ENCODE measurements at regions not wholly inside any gene's neighbourhood (a gene's known extent, or its start where the extent isn't known, plus 50 kb on each side); places are given as distances from the start of the nearest gene placed in this dataset.
A peak's percentile ranks its signal among the peaks of the same experiment; 100 is the strongest.
"Not testable (repeated sequence)": the region's sequence is repeated elsewhere in the genome, so short reads cannot be mapped to it uniquely, and the experiment has no call there.

- Histone ChIP-seq H3K9ac (ENCODE audit: insufficient read length) (no peak overlapping the region), H3K36me3 (ENCODE audit: insufficient read depth, low read length) (no peaks in the 10 kb centered on the region), H3K4me3 (no peak overlapping the region), H3K9me3 (ENCODE audit: low read depth, low read length) (no peaks in the 10 kb centered on the region), H3K27ac (no peak overlapping the region)
- no peak for TF ChIP-seq EZH2 (IDR thresholded peaks at IDR 0.05)
- no peak for DNase-seq (ENCODE audit: low read depth, low spot score)
Measured at GRCh38 chr21:15624646-15625045, 105.1 kb upstream of the USP25 start.

- H3K4me3 ChIP-seq = no peak overlapping the region
- H3K27ac ChIP-seq = no peak overlapping the region
Measured at GRCh38 chr21:15625363-15625762, 104.4 kb upstream of the USP25 start.

GRCh38 chr21:15626031-15626430 is 103.8 kb upstream of the USP25 start:
- TF ChIP-seq POLR2AphosphoS5 (IDR thresholded peaks at IDR 0.05; ENCODE audit: borderline replicate concordance, low read depth, low read length) = no peak
- TF ChIP-seq FOXP2 (optimal IDR thresholded peaks at IDR 0.05; ENCODE audit: control extremely low read depth, extremely low read length, insufficient read depth) = no peak
- TF ChIP-seq EZH2 (IDR thresholded peaks at IDR 0.05) = no peak
- no peaks in the 10 kb centered on the region for H3K9me3 ChIP-seq (ENCODE audit: low read depth, low read length)
- no peak overlapping the region for H3K9ac ChIP-seq (ENCODE audit: insufficient read length)
- no peak overlapping the region for H3K4me3 ChIP-seq
- H3K36me3 ChIP-seq (ENCODE audit: insufficient read depth, low read length) = no peaks in the 10 kb centered on the region
- H3K27ac ChIP-seq = no peak overlapping the region
- DNase-seq (ENCODE audit: low read depth, low spot score) = no peak

More at GRCh38 chr21:15625363-15625762, 104.4 kb upstream of the USP25 start:
- Histone ChIP-seq H3K9ac (ENCODE audit: insufficient read length) (no peak overlapping the region), H3K36me3 (ENCODE audit: insufficient read depth, low read length) (no peaks in the 10 kb centered on the region), H3K9me3 (ENCODE audit: low read depth, low read length) (no peaks in the 10 kb centered on the region)
- TF ChIP-seq EZH2 (IDR thresholded peaks at IDR 0.05) (no peak), POLR2AphosphoS5 (IDR thresholded peaks at IDR 0.05; ENCODE audit: borderline replicate concordance, low read depth, low read length) (no peak), FOXP2 (optimal IDR thresholded peaks at IDR 0.05; ENCODE audit: control extremely low read depth, extremely low read length, insufficient read depth) (no peak)
- DNase-seq (ENCODE audit: low read depth, low spot score) = no peak

- no peak overlapping the region for H3K9ac ChIP-seq (ENCODE audit: insufficient read length)
- no peak for TF ChIP-seq FOXP2 (optimal IDR thresholded peaks at IDR 0.05; ENCODE audit: control extremely low read depth, extremely low read length, insufficient read depth)
- no peak for TF ChIP-seq POLR2AphosphoS5 (IDR thresholded peaks at IDR 0.05; ENCODE audit: borderline replicate concordance, low read depth, low read length)
- TF ChIP-seq EZH2 (IDR thresholded peaks at IDR 0.05) = no peak
- no peak for DNase-seq (ENCODE audit: low read depth, low spot score)
- H3K36me3 ChIP-seq (ENCODE audit: insufficient read depth, low read length) = no peaks in the 10 kb centered on the region
- no peak overlapping the region for H3K27ac ChIP-seq
- no peak overlapping the region for H3K4me3 ChIP-seq
- H3K9me3 ChIP-seq (ENCODE audit: low read depth, low read length) = no peaks in the 10 kb centered on the region
Measured at GRCh38 chr21:15627011-15627410, 102.8 kb upstream of the USP25 start.

- Histone ChIP-seq H3K27ac (no peak overlapping the region), H3K4me3 (no peak overlapping the region), H3K36me3 (ENCODE audit: insufficient read depth, low read length) (no peaks in the 10 kb centered on the region), H3K9ac (ENCODE audit: insufficient read length) (no peak overlapping the region), H3K9me3 (ENCODE audit: low read depth, low read length) (no peaks in the 10 kb centered on the region)
- no peak for TF ChIP-seq EZH2 (IDR thresholded peaks at IDR 0.05)
- DNase-seq (ENCODE audit: low read depth, low spot score) = no peak
Measured at GRCh38 chr21:15627823-15628222, 102.0 kb upstream of the USP25 start.

GRCh38 chr21:15631342-15631741 is 98.4 kb upstream of the USP25 start:
- peak; percentile 8 for DNase-seq (ENCODE audit: low read depth, low spot score)
- H3K9ac ChIP-seq (ENCODE audit: insufficient read length) = no peak overlapping the region
- no peak overlapping the region for H3K27ac ChIP-seq

GRCh38 chr21:15634541-15634940 is 95.2 kb upstream of the USP25 start:
- H3K9me3 ChIP-seq (ENCODE audit: low read depth, low read length); DNase-seq (ENCODE audit: low read depth, low spot score); H3K36me3 ChIP-seq (ENCODE audit: insufficient read depth, low read length); H3K4me3 ChIP-seq; H3K27ac ChIP-seq; H3K9ac ChIP-seq (ENCODE audit: insufficient read length): not testable (repeated sequence)

More at GRCh38 chr21:15631342-15631741, 98.4 kb upstream of the USP25 start:
- H3K36me3 ChIP-seq (ENCODE audit: insufficient read depth, low read length) = no peaks in the 10 kb centered on the region
- no peaks in the 10 kb centered on the region for H3K9me3 ChIP-seq (ENCODE audit: low read depth, low read length)
- H3K4me3 ChIP-seq = no peak overlapping the region
- TF ChIP-seq FOXP2 (optimal IDR thresholded peaks at IDR 0.05; ENCODE audit: control extremely low read depth, extremely low read length, insufficient read depth) = no peak

- Histone ChIP-seq H3K27ac (no peak overlapping the region), H3K9ac (ENCODE audit: insufficient read length) (no peak overlapping the region), H3K4me3 (no peak overlapping the region), H3K9me3 (ENCODE audit: low read depth, low read length) (no peaks in the 10 kb centered on the region), H3K36me3 (ENCODE audit: insufficient read depth, low read length) (no peaks in the 10 kb centered on the region)
- DNase-seq (ENCODE audit: low read depth, low spot score) = no peak
- TF ChIP-seq POLR2AphosphoS5 (IDR thresholded peaks at IDR 0.05; ENCODE audit: borderline replicate concordance, low read depth, low read length) (no peak), FOXP2 (optimal IDR thresholded peaks at IDR 0.05; ENCODE audit: control extremely low read depth, extremely low read length, insufficient read depth) (no peak), EZH2 (IDR thresholded peaks at IDR 0.05) (no peak)
Measured at GRCh38 chr21:15638856-15639549, 90.8 kb upstream of the USP25 start.

- not testable (repeated sequence) for H3K9ac ChIP-seq (ENCODE audit: insufficient read length); H3K4me3 ChIP-seq; DNase-seq (ENCODE audit: low read depth, low spot score); H3K9me3 ChIP-seq (ENCODE audit: low read depth, low read length); H3K27ac ChIP-seq; H3K36me3 ChIP-seq (ENCODE audit: insufficient read depth, low read length)
Measured at GRCh38 chr21:15640113-15640512, 89.7 kb upstream of the USP25 start.

Measured in SK-N-MC (cell line).